ENCODE measurements at regions not wholly inside any gene's neighbourhood (a gene's known extent, or its start where the extent isn't known, plus 50 kb on each side); places are given as distances from the start of the nearest gene placed in this dataset.

- Histone ChIP-seq H3K4me3 (ENCODE audit: severe bottlenecking) (no peak overlapping the region), H3K4me1 (ENCODE audit: insufficient read depth, poor library complexity, severe bottlenecking) (peaks cover 25% of the 10 kb centered on the region), H3K36me3 (ENCODE audit: low read depth) (no peaks in the 10 kb centered on the region), H3K27me3 (ENCODE audit: insufficient read depth, poor library complexity, severe bottlenecking) (no peaks in the 10 kb centered on the region), H3K27ac (ENCODE audit: poor library complexity, severe bottlenecking) (no peak overlapping the region), H3K9me3 (ENCODE audit: severe bottlenecking) (no peaks in the 10 kb centered on the region)
- no peak for DNase-seq (ENCODE audit: low spot score)
- TF ChIP-seq, protein P1, sequence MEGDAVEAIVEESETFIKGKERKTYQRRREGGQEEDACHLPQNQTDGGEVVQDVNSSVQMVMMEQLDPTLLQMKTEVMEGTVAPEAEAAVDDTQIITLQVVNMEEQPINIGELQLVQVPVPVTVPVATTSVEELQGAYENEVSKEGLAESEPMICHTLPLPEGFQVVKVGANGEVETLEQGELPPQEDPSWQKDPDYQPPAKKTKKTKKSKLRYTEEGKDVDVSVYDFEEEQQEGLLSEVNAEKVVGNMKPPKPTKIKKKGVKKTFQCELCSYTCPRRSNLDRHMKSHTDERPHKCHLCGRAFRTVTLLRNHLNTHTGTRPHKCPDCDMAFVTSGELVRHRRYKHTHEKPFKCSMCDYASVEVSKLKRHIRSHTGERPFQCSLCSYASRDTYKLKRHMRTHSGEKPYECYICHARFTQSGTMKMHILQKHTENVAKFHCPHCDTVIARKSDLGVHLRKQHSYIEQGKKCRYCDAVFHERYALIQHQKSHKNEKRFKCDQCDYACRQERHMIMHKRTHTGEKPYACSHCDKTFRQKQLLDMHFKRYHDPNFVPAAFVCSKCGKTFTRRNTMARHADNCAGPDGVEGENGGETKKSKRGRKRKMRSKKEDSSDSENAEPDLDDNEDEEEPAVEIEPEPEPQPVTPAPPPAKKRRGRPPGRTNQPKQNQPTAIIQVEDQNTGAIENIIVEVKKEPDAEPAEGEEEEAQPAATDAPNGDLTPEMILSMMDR (IDR thresholded peaks at IDR 0.05; ENCODE audit: poor library complexity, severe bottlenecking): no peak
- ATAC-seq (ENCODE audit: low read depth): no peak
These were observed 248.3 kb downstream of the TTC32 start for GRCh38 chr2:19653509-19653908.

GRCh38 chr2:19652811-19653210, 249.0 kb downstream of the TTC32 start:
- ATAC-seq (ENCODE audit: low read depth) (no peak), DNase-seq (ENCODE audit: low spot score) (no peak)
- TF ChIP-seq, protein P1 (IDR thresholded peaks at IDR 0.05; ENCODE audit: poor library complexity, severe bottlenecking): no peak
- Histone ChIP-seq H3K27ac (ENCODE audit: poor library complexity, severe bottlenecking) (no peak overlapping the region), H3K27me3 (ENCODE audit: insufficient read depth, poor library complexity, severe bottlenecking) (no peaks in the 10 kb centered on the region), H3K36me3 (ENCODE audit: low read depth) (no peaks in the 10 kb centered on the region), H3K9me3 (ENCODE audit: severe bottlenecking) (no peaks in the 10 kb centered on the region), H3K4me3 (ENCODE audit: severe bottlenecking) (no peak overlapping the region), H3K4me1 (ENCODE audit: insufficient read depth, poor library complexity, severe bottlenecking) (peaks cover 29% of the 10 kb centered on the region)

DNA sequence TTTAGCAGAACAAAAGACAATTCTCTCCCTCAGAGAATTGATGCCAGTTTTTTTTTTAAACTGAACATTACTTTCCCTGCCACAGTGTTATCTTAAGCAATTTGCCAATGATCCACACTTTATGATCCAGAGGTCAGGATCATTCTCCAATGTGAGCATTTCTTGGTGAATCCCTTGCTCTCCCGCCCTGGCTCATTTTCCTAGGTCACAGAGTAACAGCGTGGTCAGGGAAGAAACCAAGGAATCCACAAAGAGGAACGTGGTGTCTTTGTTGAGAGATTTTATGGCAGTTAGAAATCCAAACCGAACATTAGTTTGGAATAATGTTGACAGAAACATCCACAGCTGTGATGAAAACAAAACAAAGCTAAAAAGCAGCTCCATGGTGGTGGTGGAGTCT, 250.3 kb downstream of the TTC32 start:
- Histone ChIP-seq H3K27me3 (ENCODE audit: insufficient read depth, poor library complexity, severe bottlenecking) (no peaks in the 10 kb centered on the region), H3K9me3 (ENCODE audit: severe bottlenecking) (no peaks in the 10 kb centered on the region), H3K4me3 (ENCODE audit: severe bottlenecking) (no peak overlapping the region), H3K36me3 (ENCODE audit: low read depth) (no peaks in the 10 kb centered on the region), H3K27ac (ENCODE audit: poor library complexity, severe bottlenecking) (peak overlapping the region; percentile 81), H3K4me1 (ENCODE audit: insufficient read depth, poor library complexity, severe bottlenecking) (peaks cover 29% of the 10 kb centered on the region)
- DNase-seq (ENCODE audit: low spot score): no peak
- no peak for ATAC-seq (ENCODE audit: low read depth)
- TF ChIP-seq, protein P1 (IDR thresholded peaks at IDR 0.05; ENCODE audit: poor library complexity, severe bottlenecking): no peak

DNA sequence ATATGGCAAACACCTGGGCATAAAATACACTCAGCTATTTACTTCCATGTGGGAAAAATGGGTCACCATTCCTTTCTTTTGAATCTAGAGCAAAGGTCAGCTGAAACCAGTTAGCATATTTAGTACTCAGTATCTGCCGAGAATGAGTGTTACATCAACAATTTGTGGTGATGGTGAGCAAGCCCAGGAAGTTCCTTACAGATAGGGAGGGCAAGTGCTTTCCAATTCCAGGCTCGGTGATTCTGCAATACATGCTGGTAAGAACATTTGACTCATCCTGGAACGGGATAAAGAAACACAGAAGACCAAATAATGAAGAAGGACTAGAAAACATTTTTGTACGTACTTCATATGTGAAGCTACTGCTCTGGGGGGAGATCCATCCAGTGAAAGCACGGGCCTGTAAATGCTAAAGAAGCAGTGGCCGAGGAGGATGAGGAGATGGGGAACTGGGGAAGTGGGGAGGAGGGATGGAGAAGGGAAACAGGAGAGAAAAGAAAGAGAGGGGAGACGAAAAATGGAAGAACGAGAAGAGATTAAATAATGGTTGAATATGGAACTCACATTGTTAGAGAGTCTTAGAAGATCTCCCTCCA, 251.9 kb downstream of the TTC32 start:
- DNase-seq (ENCODE audit: low spot score) (peak; percentile 83), ATAC-seq (ENCODE audit: low read depth) (peak; percentile 91)
- H3K36me3 ChIP-seq (ENCODE audit: low read depth): no peaks in the 10 kb centered on the region
- H3K4me3 ChIP-seq (ENCODE audit: severe bottlenecking): no peak overlapping the region
- H3K27me3 ChIP-seq (ENCODE audit: insufficient read depth, poor library complexity, severe bottlenecking): no peaks in the 10 kb centered on the region
- peaks cover 28% of the 10 kb centered on the region for H3K4me1 ChIP-seq (ENCODE audit: insufficient read depth, poor library complexity, severe bottlenecking)
- TF ChIP-seq, protein P1 (IDR thresholded peaks at IDR 0.05; ENCODE audit: poor library complexity, severe bottlenecking): no peak
- peak overlapping the region; percentile 81 for H3K27ac ChIP-seq (ENCODE audit: poor library complexity, severe bottlenecking)
- no peaks in the 10 kb centered on the region for H3K9me3 ChIP-seq (ENCODE audit: severe bottlenecking)

GRCh38 chr2:19649142-19649541, 252.6 kb downstream of the TTC32 start:
- DNase-seq (ENCODE audit: low spot score) (no peak), ATAC-seq (ENCODE audit: low read depth) (no peak)
- Histone ChIP-seq H3K27ac (ENCODE audit: poor library complexity, severe bottlenecking) (peak overlapping the region; percentile 81), H3K9me3 (ENCODE audit: severe bottlenecking) (no peaks in the 10 kb centered on the region), H3K27me3 (ENCODE audit: insufficient read depth, poor library complexity, severe bottlenecking) (no peaks in the 10 kb centered on the region), H3K4me1 (ENCODE audit: insufficient read depth, poor library complexity, severe bottlenecking) (peaks cover 24% of the 10 kb centered on the region), H3K4me3 (ENCODE audit: severe bottlenecking) (no peak overlapping the region), H3K36me3 (ENCODE audit: low read depth) (no peaks in the 10 kb centered on the region)
- TF ChIP-seq, protein P1 (IDR thresholded peaks at IDR 0.05; ENCODE audit: poor library complexity, severe bottlenecking): no peak

Data from RWPE2 (cell line).